MCF 10A (cell line): ENCODE measurements at regions not wholly inside any gene's neighbourhood (a gene's known extent, or its start where the extent isn't known, plus 50 kb on each side); places are given as distances from the start of the nearest gene placed in this dataset.

Source experiments
- BruUV-seq: library from RNA; stranded (reverse); fragments of 400-500 nt; replicated peaks from 2 replicates; lab custom pipeline; 2021; lab: Mats Ljungman, UMichigan
- CTCF ChIA-PET: fragments of 300-600 bp; sonication (Branson Sonifier 250); formaldehyde crosslinking; extraction: SDS; loops from one replicate; lab custom pipeline; 2021; ENCODE audit warnings: antibody characterized with exemption, inconsistent platforms; lab: Yijun Ruan, JAX
- POLR2A ChIA-PET: fragments of 300-600, 350-650 bp; sonication (Branson Sonifier 250); formaldehyde crosslinking; extraction: SDS; loops from one replicate; lab custom pipeline; 2020; ENCODE audit warnings: antibody characterized with exemption, inconsistent platforms; lab: Yijun Ruan, JAX
- DNase-seq: peaks from one replicate; pipeline ENCODE4 v3.0.0-alpha.2; 2018; ENCODE audit not compliant: unreplicated experiment
- H3K27ac Mint-ChIP-seq: one replicate; pipeline ENCODE4 v1.8.0; 2022; ENCODE audit warnings: mild to moderate bottlenecking, low read depth, mixed read lengths; ENCODE audit not compliant: unreplicated experiment
- H3K27me3 Mint-ChIP-seq: one replicate; pipeline ENCODE4 v1.8.0; 2022; ENCODE audit warnings: mixed read lengths; ENCODE audit not compliant: insufficient read depth, unreplicated experiment
- H3K36me3 Mint-ChIP-seq: one replicate; pipeline ENCODE4 v1.8.0; 2022; ENCODE audit warnings: mild to moderate bottlenecking, moderate library complexity, mixed read lengths; ENCODE audit not compliant: insufficient read depth, unreplicated experiment
- H3K4me1 Mint-ChIP-seq: one replicate; pipeline ENCODE4 v1.8.0; 2022; ENCODE audit warnings: mixed read lengths; ENCODE audit not compliant: insufficient read depth, unreplicated experiment
- H3K4me3 Mint-ChIP-seq: one replicate; pipeline ENCODE4 v1.8.0; 2022; ENCODE audit warnings: mild to moderate bottlenecking, moderate library complexity, mixed read lengths; ENCODE audit not compliant: unreplicated experiment
- H3K9me3 Mint-ChIP-seq: one replicate; pipeline ENCODE4 v1.8.0; 2022; ENCODE audit warnings: mixed read lengths; ENCODE audit not compliant: unreplicated experiment
- intact Hi-C: fragments of 100-400 bp; cut with micrococcal nuclease; formaldehyde crosslinking; loops from 2 replicates; pipeline ENCODE4 v1.14.1; 2022
- TF ChIP-seq, protein P1 (sequence below): fragments of 200-600 bp; IDR thresholded peaks from one replicate; pipeline ENCODE4 v1.8.0; 2022; ENCODE audit warnings: antibody characterized with exemption, mild to moderate bottlenecking; ENCODE audit not compliant: unreplicated experiment

DNA sequence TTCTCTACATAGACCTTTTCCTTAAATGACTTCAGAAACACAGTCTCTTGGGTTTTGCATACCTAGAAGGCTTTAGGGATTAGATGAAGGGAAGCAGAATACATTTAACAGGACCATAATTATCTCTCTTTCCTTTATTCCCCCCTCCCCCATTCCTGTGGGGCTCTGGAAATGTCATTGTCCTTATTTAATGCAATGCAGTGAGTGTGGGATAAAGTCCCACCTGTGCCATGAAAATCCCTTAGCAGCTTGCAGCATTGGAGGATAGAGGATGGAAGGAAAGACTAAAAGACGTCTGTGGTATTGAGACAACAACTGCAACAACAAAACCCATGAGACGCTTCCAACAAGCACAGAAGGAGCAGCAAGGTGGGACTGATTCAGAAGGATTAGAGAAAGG, 117.8 kb upstream of the DCC start:
- intact Hi-C loops, result no loop called here
- TF ChIP-seq, protein P1, sequence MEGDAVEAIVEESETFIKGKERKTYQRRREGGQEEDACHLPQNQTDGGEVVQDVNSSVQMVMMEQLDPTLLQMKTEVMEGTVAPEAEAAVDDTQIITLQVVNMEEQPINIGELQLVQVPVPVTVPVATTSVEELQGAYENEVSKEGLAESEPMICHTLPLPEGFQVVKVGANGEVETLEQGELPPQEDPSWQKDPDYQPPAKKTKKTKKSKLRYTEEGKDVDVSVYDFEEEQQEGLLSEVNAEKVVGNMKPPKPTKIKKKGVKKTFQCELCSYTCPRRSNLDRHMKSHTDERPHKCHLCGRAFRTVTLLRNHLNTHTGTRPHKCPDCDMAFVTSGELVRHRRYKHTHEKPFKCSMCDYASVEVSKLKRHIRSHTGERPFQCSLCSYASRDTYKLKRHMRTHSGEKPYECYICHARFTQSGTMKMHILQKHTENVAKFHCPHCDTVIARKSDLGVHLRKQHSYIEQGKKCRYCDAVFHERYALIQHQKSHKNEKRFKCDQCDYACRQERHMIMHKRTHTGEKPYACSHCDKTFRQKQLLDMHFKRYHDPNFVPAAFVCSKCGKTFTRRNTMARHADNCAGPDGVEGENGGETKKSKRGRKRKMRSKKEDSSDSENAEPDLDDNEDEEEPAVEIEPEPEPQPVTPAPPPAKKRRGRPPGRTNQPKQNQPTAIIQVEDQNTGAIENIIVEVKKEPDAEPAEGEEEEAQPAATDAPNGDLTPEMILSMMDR, result no peak
- peaks cover 7% of the 10 kb centered on the region for H3K9me3 Mint-ChIP-seq
- no peaks in the 10 kb centered on the region for H3K36me3 Mint-ChIP-seq
- peaks cover 6% of the 10 kb centered on the region for H3K4me1 Mint-ChIP-seq
- H3K27ac Mint-ChIP-seq, result no peak overlapping the region
- no TSS peak for BruUV-seq
- no peak for DNase-seq
- ChIA-PET CTCF (no interaction called here), POLR2A (no interaction called here)
- no peak overlapping the region for H3K4me3 Mint-ChIP-seq
- H3K27me3 Mint-ChIP-seq, result no peaks in the 10 kb centered on the region

DNA sequence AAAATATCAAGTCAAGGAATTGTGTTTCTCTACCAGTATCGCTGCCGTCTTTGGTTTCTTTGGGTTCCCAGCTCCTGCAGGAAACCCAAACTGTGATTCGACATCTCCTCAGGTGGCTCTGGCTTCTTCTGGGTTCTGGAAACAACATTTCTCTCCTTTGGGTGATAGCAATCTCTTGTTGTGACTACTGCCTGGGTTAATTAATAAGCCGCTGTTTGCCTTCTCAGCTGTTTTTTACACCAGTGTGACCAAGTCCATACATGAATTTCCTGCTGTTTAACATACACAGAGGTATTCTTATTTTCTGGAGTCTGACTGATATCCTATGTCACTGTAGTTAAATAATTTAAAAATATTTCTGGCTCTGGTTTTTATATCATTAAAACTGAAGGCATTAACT, 112.5 kb upstream of the DCC start:
- intact Hi-C loops, result no loop called here
- ChIA-PET POLR2A (interaction anchor here (0.7 kb wide), 1 partner anchor 11 kb away, joined by 3 read pairs; no protein-coding TSS in a partner anchor), CTCF (no interaction called here)
- H3K27me3 Mint-ChIP-seq, result no peaks in the 10 kb centered on the region
- DNase-seq, result no peak
- no peak overlapping the region for H3K4me3 Mint-ChIP-seq
- H3K9me3 Mint-ChIP-seq, result no peaks in the 10 kb centered on the region
- peaks cover 7% of the 10 kb centered on the region for H3K4me1 Mint-ChIP-seq
- no TSS peak for BruUV-seq
- TF ChIP-seq, protein P1, result no peak
- no peak overlapping the region for H3K27ac Mint-ChIP-seq
- H3K36me3 Mint-ChIP-seq, result no peaks in the 10 kb centered on the region

DNA sequence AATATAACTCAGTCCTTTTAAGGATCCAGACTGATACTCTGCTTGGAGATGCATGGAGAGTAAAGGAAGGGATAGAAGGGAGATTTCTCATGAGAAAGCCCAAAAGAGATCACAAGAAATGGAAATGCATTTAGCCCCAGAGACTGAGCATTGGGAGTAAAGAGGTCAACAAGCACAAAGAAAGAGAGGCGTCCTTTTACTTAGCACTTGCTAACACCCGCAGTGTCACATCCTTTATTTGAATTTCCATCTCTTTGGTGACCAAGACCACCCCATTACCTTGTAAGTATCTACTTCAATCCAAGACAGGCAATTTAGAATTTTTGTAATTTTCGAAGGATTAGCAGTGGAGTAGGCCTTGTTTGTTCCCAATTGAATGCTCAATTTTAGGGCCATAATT, 111.8 kb upstream of the DCC start:
- Mint-ChIP-seq H3K4me3 (no peak overlapping the region), H3K27me3 (no peaks in the 10 kb centered on the region), H3K27ac (no peak overlapping the region), H3K36me3 (no peaks in the 10 kb centered on the region), H3K9me3 (no peaks in the 10 kb centered on the region), H3K4me1 (peaks cover 7% of the 10 kb centered on the region)
- intact Hi-C loops, result no loop called here
- ChIA-PET POLR2A (no interaction called here), CTCF (no interaction called here)
- TF ChIP-seq, protein P1, result no peak
- no TSS peak for BruUV-seq
- DNase-seq, result no peak

DNA sequence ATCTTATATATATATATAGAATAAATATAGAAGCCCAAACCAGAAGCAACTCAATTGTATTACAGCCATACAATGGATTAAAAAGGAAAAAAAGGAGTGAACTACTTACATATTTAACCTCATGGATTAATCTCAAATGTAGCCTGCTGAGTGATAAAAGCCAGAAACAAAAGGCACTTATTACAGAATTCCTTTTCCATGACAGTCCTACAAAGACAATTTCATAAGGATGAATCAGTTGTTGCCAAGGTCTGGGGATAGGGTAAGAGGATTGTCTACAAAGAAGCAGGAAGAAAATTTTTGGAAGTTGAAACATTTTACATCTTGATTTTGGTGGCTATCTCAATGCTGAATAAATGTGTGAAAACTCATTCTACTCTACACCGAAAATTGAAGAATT, 103.9 kb upstream of the DCC start:
- H3K36me3 Mint-ChIP-seq, result no peaks in the 10 kb centered on the region
- CTCF ChIA-PET, result no interaction called here
- DNase-seq, result peak; percentile 3
- no peaks in the 10 kb centered on the region for H3K27me3 Mint-ChIP-seq
- TF ChIP-seq, protein P1, result no peak
- H3K27ac Mint-ChIP-seq, result no peak overlapping the region
- no TSS peak for BruUV-seq
- no peak overlapping the region for H3K4me3 Mint-ChIP-seq
- POLR2A ChIA-PET, result interaction anchor here (0.7 to 1.3 kb wide), 2 partner anchors 17 to 76 kb away, joined by 3 to 4 read pairs; no protein-coding TSS in a partner anchor
- H3K9me3 Mint-ChIP-seq, result no peaks in the 10 kb centered on the region
- peaks cover 13% of the 10 kb centered on the region for H3K4me1 Mint-ChIP-seq
- intact Hi-C loops, result loop anchor here (2.0 to 5.0 kb wide), 2 partner anchors 74 to 621 kb away; no protein-coding TSS in a partner anchor
